ENCODE measurements at regions not wholly inside any gene's neighbourhood (a gene's known extent, or its start where the extent isn't known, plus 50 kb on each side); places are given as distances from the start of the nearest gene placed in this dataset.

GRCh38 chr7:41328131-41328530 lies 374.8 kb downstream of the INHBA start:
- TF ChIP-seq GATA2 (IDR thresholded peaks at IDR 0.05; ENCODE audit: low read depth, low read length): no peak
- TF ChIP-seq GATA3 (IDR thresholded peaks at IDR 0.05; ENCODE audit: low read depth, low read length): no peak

GRCh38 chr7:41326616-41327015 lies 376.3 kb downstream of the INHBA start:
- TF ChIP-seq GATA2 (IDR thresholded peaks at IDR 0.05; ENCODE audit: low read depth, low read length) (no peak), GATA3 (IDR thresholded peaks at IDR 0.05; ENCODE audit: low read depth, low read length) (no peak)

- TF ChIP-seq GATA2 (IDR thresholded peaks at IDR 0.05; ENCODE audit: low read depth, low read length): no peak
- no peak for TF ChIP-seq GATA3 (IDR thresholded peaks at IDR 0.05; ENCODE audit: low read depth, low read length)
Measured at GRCh38 chr7:41323806-41324205, 379.1 kb downstream of the INHBA start.

GRCh38 chr7:41319581-41319980 lies 383.3 kb downstream of the INHBA start:
- TF ChIP-seq GATA2 (IDR thresholded peaks at IDR 0.05; ENCODE audit: low read depth, low read length) (no peak), GATA3 (IDR thresholded peaks at IDR 0.05; ENCODE audit: low read depth, low read length) (no peak)

GRCh38 chr7:41316410-41316809 lies 386.5 kb downstream of the INHBA start:
- no peak for TF ChIP-seq GATA3 (IDR thresholded peaks at IDR 0.05; ENCODE audit: low read depth, low read length)

- TF ChIP-seq GATA2 (IDR thresholded peaks at IDR 0.05; ENCODE audit: low read depth, low read length): no peak
- no peak for TF ChIP-seq GATA3 (IDR thresholded peaks at IDR 0.05; ENCODE audit: low read depth, low read length)
Measured at GRCh38 chr7:41315764-41316163, 387.1 kb downstream of the INHBA start.

GRCh38 chr7:41313171-41313570 lies 389.7 kb downstream of the INHBA start:
- no peak for TF ChIP-seq GATA3 (IDR thresholded peaks at IDR 0.05; ENCODE audit: low read depth, low read length)
- TF ChIP-seq GATA2 (IDR thresholded peaks at IDR 0.05; ENCODE audit: low read depth, low read length): no peak

- TF ChIP-seq GATA3 (IDR thresholded peaks at IDR 0.05; ENCODE audit: low read depth, low read length) (no peak), GATA2 (IDR thresholded peaks at IDR 0.05; ENCODE audit: low read depth, low read length) (no peak)
Measured at GRCh38 chr7:41312235-41312634, 390.7 kb downstream of the INHBA start.

- no peak for TF ChIP-seq GATA3 (IDR thresholded peaks at IDR 0.05; ENCODE audit: low read depth, low read length)
- TF ChIP-seq GATA2 (IDR thresholded peaks at IDR 0.05; ENCODE audit: low read depth, low read length): no peak
Measured at GRCh38 chr7:41311301-41311700, 391.6 kb downstream of the INHBA start.

GRCh38 chr7:41306486-41306885 lies 396.4 kb downstream of the INHBA start:
- TF ChIP-seq GATA3 (IDR thresholded peaks at IDR 0.05; ENCODE audit: low read depth, low read length) (no peak), GATA2 (IDR thresholded peaks at IDR 0.05; ENCODE audit: low read depth, low read length) (no peak)

GRCh38 chr7:41305001-41305400 lies 397.9 kb downstream of the INHBA start:
- TF ChIP-seq GATA3 (IDR thresholded peaks at IDR 0.05; ENCODE audit: low read depth, low read length): no peak
- no peak for TF ChIP-seq GATA2 (IDR thresholded peaks at IDR 0.05; ENCODE audit: low read depth, low read length)

- TF ChIP-seq GATA3 (IDR thresholded peaks at IDR 0.05; ENCODE audit: low read depth, low read length) (no peak), GATA2 (IDR thresholded peaks at IDR 0.05; ENCODE audit: low read depth, low read length) (no peak)
Measured at GRCh38 chr7:41303709-41304108, 399.2 kb downstream of the INHBA start.

- TF ChIP-seq GATA2 (IDR thresholded peaks at IDR 0.05; ENCODE audit: low read depth, low read length) (no peak), GATA3 (IDR thresholded peaks at IDR 0.05; ENCODE audit: low read depth, low read length) (no peak)
Measured at GRCh38 chr7:41298409-41298808, 404.5 kb downstream of the INHBA start.

- no peak for TF ChIP-seq GATA2 (IDR thresholded peaks at IDR 0.05; ENCODE audit: low read depth, low read length)
- no peak for TF ChIP-seq GATA3 (IDR thresholded peaks at IDR 0.05; ENCODE audit: low read depth, low read length)
Measured at GRCh38 chr7:41297166-41297565, 405.7 kb downstream of the INHBA start.

- TF ChIP-seq GATA2 (IDR thresholded peaks at IDR 0.05; ENCODE audit: low read depth, low read length): no peak
- TF ChIP-seq GATA3 (IDR thresholded peaks at IDR 0.05; ENCODE audit: low read depth, low read length): no peak
Measured at GRCh38 chr7:41295455-41295815, 407.5 kb downstream of the INHBA start.
